DOHH2 (cell line): ENCODE measurements at regions not wholly inside any gene's neighbourhood (a gene's known extent, or its start where the extent isn't known, plus 50 kb on each side); places are given as distances from the start of the nearest gene placed in this dataset.

Experiments used
- EZH2phosphoT487 ChIP-seq: fragments of 200-600 bp; sonication (generic); IDR thresholded peaks from 2 replicates; pipeline ENCODE4 v1.6.1; 2017; ENCODE audit warnings: borderline replicate concordance, mild to moderate bottlenecking, antibody characterized with exemption, low read length, moderate library complexity, mixed read lengths
- TF ChIP-seq, protein P1 (sequence below): fragments of 200-600 bp; sonication (generic); IDR thresholded peaks from one replicate; pipeline ENCODE4 v1.5.1; 2014; ENCODE audit warnings: antibody characterized with exemption, mild to moderate bottlenecking, low read depth, low read length; ENCODE audit not compliant: poor library complexity, severe bottlenecking

DNA sequence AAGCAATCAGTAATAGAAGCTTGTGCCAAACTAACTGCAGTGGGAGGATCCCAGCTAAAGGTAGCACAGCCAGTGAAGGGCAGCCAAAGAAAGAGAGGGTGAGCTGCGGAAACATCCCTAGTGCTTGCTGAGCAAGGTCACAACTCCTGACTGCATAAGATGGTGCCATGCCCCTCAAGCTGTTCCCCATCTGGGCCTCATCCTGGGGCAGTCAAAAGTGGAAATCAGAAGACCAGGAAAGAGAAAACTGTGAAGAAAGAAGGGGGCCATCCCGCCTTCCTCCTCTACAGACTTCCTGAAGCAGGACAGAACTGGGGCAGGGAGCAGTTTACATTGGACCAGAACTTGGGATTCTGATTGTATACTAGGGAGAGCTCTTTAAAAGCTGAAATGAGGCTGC, 159.2 kb downstream of the TNFSF13B start:
- TF ChIP-seq, protein P1, sequence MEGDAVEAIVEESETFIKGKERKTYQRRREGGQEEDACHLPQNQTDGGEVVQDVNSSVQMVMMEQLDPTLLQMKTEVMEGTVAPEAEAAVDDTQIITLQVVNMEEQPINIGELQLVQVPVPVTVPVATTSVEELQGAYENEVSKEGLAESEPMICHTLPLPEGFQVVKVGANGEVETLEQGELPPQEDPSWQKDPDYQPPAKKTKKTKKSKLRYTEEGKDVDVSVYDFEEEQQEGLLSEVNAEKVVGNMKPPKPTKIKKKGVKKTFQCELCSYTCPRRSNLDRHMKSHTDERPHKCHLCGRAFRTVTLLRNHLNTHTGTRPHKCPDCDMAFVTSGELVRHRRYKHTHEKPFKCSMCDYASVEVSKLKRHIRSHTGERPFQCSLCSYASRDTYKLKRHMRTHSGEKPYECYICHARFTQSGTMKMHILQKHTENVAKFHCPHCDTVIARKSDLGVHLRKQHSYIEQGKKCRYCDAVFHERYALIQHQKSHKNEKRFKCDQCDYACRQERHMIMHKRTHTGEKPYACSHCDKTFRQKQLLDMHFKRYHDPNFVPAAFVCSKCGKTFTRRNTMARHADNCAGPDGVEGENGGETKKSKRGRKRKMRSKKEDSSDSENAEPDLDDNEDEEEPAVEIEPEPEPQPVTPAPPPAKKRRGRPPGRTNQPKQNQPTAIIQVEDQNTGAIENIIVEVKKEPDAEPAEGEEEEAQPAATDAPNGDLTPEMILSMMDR = no peak
- TF ChIP-seq EZH2phosphoT487 = no peak
